NCI-H1436 treated with DMSO at 0.1 percent for 48 hours (cell line): ENCODE measurements at regions not wholly inside any gene's neighbourhood (a gene's known extent, or its start where the extent isn't known, plus 50 kb on each side); places are given as distances from the start of the nearest gene placed in this dataset.

Source experiments
- DNase-seq: peaks from one replicate; lab custom pipeline; 2025; lab: John Stamatoyannopoulos, UW

- no peak for DNase-seq
Observed at GRCh38 chr12:128168273-128168672, 98.7 kb upstream of the TMEM132C start.

DNA sequence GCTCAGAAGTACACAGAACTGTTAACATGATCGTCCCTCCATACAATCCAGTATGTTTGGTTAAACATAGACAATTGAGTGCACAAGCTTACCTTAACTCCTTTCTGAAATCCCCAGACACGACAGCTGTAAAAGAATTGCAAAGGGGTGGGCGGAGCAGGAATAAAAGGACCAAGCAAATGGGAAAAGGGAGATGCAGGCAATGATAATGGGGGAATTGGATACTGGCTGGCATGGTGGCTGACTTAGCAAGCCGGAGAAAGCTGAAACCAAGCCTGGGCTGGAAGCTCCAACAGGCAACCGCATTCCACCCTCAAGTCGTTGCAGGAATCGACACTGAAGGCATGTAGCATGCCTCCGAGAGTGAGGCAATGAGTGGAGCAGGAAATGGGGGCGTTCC is 96.8 kb upstream of the TMEM132C start:
- no peak for DNase-seq

DNA sequence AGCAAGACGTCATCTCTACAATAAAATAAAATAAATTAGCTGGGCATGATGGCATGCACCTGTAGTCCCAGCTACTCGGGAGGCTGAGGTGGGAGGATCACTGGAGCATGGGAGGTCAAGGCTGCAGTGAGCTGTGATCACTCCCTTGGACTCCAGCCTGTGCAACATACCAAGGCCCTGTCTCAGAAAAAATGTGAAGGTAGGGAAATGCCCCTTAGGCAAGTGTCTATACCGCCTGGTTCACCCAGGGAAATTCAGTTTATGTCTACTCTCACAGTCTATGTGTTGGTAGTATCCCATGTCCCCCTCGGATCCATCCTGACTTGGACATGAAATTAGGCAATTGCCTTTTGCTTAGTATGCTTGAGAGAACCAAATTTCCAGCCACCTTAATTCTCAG is 88.4 kb upstream of the TMEM132C start:
- DNase-seq: no peak

DNA sequence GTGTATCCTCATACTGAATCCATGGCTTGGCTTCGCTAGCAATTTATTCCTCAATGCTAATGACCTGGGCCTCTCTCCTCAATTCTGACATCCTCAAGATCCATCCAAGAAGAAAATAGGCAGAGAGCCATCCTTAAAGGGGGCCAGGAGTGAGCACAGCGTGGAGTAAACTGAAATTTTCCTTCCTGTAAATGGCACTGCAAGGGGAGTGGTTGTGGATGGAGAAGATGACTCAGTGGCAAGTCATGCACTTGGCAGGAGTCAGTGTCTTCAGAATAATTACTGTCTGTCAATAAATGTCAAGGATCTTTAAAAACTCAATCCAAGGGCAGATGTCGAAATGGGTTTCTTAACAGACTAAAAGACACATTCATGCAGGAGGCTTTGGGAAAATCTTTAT is 88.0 kb upstream of the TMEM132C start:
- no peak for DNase-seq

- DNase-seq: no peak
Observed at GRCh38 chr12:128180166-128180565, 86.8 kb upstream of the TMEM132C start.

GRCh38 chr12:128190052-128190451 is 76.9 kb upstream of the TMEM132C start:
- DNase-seq: no peak

DNA sequence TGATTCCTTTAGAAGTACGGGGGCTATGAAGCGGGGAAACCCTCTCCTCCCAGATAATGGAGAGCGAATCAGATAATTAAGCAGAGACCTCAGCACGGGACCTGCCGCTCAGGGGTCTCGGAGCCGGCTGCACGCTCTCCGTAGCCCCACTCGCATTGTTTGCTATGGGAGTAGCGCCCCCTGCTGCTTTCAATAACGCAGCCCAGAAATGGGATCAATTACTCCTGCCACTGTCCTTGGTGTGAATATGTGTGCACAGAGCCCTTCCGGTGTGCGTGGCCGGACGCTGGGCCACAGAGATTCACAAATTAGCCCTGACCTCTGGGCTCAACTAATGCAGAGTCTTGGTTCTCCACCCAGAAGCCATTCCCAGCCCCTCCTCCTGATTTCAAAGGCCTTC is 76.4 kb upstream of the TMEM132C start:
- no peak for DNase-seq

GRCh38 chr12:128191380-128191779 is 75.6 kb upstream of the TMEM132C start:
- no peak for DNase-seq

DNA sequence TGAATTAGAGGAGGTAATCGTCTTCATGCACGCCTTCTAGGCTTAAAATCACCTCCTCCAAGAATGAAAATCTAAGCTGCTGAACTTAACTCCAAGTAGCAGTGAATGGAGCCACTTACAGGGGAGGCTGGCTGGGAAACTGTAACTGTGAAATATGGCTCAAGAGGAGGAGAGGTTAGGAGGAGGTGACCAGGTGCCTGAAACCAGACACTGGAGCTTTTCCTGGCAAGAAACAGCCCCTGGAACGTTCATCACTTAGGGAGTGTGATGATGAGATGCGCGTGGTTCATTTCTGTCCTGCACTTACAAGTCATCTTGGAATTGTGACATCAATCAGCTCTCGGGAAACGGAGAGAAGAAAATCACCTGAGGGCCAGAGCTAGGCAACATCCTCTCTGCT is 62.3 kb upstream of the TMEM132C start:
- DNase-seq: no peak

DNA sequence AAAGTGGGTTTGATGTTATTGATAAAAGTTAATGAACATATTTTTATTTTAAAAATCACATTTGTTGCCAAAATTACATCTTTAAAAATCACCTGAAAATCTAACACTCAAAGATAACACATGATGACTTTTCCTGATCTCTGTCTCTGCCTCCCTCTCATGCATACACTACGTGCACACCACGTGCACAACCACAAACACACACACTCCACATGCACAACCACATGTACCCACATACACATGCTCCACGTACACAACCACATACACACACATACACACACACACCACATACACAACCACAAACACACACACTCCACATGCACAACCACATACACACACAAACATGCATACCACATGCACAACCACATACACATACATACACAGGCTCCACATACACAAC is 61.8 kb upstream of the TMEM132C start:
- DNase-seq: no peak

- DNase-seq: no peak
Observed at GRCh38 chr12:128205758-128206157, 61.2 kb upstream of the TMEM132C start.
